ENCODE measurements at regions not wholly inside any gene's neighbourhood (a gene's known extent, or its start where the extent isn't known, plus 50 kb on each side); places are given as distances from the start of the nearest gene placed in this dataset.

DNA sequence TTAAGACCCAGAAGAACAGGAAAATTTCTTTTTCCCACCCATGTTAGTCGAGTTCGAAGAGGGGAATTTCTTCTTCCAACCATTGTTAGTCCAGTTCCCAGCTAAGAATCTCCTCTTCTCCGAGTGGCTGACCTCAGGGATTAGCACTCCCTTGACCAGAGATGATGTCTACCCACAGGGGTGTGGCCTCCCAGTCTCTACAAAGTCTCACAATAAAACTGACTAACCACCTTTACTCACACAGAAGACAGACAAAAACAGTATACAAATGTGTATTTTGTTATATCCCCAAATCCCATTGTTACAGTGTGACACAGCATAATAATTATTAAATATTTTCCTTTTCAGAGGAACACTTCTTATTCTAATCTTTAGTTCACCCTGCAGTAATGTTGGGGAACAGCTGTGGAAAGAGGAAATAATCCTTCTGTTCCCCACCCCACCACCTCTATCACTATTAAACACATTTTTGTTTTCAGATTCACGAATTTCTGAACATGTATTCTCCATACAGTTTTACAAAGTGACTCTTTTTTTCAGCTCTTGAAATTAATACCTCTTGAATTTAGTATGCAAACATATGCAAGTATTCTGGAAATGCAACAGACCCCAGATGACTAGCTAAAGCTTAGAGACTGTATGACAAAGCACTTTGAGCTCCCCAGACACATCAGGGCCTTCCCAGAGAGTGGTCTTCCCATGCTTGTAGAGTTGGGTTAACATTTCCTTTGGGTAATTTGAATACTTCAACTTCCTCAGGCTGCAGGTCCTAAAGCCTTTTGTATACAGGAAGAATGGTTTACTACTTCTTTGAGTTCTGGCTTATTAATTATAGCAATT, 62.5 kb upstream of the NFKB1 start:
- peak; percentile 69 for ATAC-seq
- intact Hi-C loops (cut with DNase I, micrococcal nuclease), result no loop called here
- no peak for DNase-seq

DNA sequence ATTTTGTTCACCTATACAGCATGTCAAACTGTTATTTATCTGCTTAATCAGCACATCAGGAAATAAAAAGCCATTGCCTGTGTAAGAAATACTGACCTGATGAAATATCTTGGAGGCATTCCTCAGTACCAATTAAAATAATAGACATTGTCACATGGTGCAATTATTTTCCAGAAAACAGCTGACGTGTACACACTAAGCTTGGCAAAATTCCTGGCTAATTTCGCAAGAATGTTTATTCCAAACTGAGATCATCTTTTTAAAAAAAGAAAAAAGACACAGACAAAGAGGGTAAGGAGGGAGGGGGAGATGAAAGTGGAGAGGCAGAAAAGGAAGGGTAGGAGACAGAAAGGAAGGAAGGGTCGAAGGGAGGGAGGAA, 61.9 kb upstream of the NFKB1 start:
- intact Hi-C loops (cut with DNase I, micrococcal nuclease), result no loop called here
- DNase-seq (no peak), ATAC-seq (no peak)

DNA sequence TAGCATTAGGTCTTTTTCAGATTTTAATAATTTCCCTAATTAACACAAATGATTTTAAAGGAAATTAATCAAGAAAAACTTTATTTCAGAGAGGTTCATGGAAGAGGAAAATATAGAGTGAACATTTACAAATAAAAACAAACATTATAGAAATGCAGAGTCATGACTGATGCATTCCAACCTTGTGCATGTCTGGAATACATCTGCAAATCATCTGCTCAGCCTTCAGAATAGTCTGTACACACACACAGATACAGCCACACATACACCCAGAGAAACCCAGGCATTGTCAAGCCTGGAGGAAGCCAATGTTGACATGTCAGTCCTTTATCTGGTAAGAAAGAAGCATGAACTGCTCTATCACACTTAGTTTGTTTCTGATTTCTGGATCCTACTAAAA, 61.3 kb upstream of the NFKB1 start:
- ATAC-seq, result no peak
- no peak for DNase-seq
- intact Hi-C loops (cut with DNase I, micrococcal nuclease), result loop anchor here in 1 of 2 donors (10.0 kb wide), 1 partner anchor 665 kb away; no protein-coding TSS in a partner anchor

GRCh38 chr4:102440498-102440897, 60.7 kb upstream of the NFKB1 start:
- intact Hi-C loops (cut with DNase I, micrococcal nuclease), result loop anchor here in 1 of 2 donors (10.0 kb wide), 1 partner anchor 664 kb away; no protein-coding TSS in a partner anchor
- ATAC-seq, result no peak
- no peak for DNase-seq

- intact Hi-C loops (cut with DNase I, micrococcal nuclease), result loop anchor here in 1 of 2 donors (10.0 kb wide), 1 partner anchor 663 kb away; no protein-coding TSS in a partner anchor
- DNase-seq (no peak), ATAC-seq (peak; percentile 93)
Measured at GRCh38 chr4:102441978-102442911, 58.9 kb upstream of the NFKB1 start.

GRCh38 chr4:102444752-102445151, 56.4 kb upstream of the NFKB1 start:
- no peak for ATAC-seq
- no peak for DNase-seq

DNA sequence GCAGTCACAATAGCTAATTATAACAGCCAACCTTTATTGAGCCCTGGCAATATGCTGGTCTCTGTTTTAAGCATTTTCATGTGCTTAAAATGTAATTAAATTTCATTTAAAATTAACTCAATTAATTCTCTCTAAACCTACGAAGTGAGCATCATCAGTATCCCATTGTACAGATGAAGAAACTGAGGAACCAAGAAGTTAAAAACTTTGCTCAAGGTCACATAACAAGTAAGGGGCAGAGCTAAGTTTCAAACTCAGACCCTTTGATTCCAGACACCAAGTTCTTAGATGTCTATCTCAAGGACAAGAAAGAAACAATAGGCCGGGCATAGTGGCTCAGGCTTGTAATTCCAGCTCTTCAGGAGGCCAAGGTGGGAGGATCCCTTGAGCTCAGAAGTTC, 55.9 kb upstream of the NFKB1 start:
- DNase-seq, result no peak
- intact Hi-C loops (cut with DNase I, micrococcal nuclease), result loop anchor here in 1 of 2 donors (10.0 kb wide), 1 partner anchor 660 kb away; no protein-coding TSS in a partner anchor

More at GRCh38 chr4:102444752-102445151, 56.4 kb upstream of the NFKB1 start:
- intact Hi-C loops (cut with DNase I, micrococcal nuclease), result loop anchor here in 1 of 2 donors (10.0 kb wide), 1 partner anchor 660 kb away; no protein-coding TSS in a partner anchor

GRCh38 chr4:102447413-102447812, 53.7 kb upstream of the NFKB1 start:
- ATAC-seq, result no peak
- intact Hi-C loops (cut with DNase I, micrococcal nuclease), result loop anchor here in 1 of 2 donors (10.0 kb wide), 1 partner anchor 657 kb away; no protein-coding TSS in a partner anchor
- DNase-seq, result no peak

More for the DNA sequence above, 55.9 kb upstream of the NFKB1 start:
- ATAC-seq, result no peak

- peak in 1 of 2 donors; percentile 24 for DNase-seq
- intact Hi-C loops (cut with DNase I, micrococcal nuclease), result loop anchor here in 1 of 2 donors (10.0 kb wide), 2 partner anchors 165 to 655 kb away; no protein-coding TSS in a partner anchor
- peak; percentile 91 for ATAC-seq
Measured at GRCh38 chr4:102449751-102450352, 51.3 kb upstream of the NFKB1 start.

DNA sequence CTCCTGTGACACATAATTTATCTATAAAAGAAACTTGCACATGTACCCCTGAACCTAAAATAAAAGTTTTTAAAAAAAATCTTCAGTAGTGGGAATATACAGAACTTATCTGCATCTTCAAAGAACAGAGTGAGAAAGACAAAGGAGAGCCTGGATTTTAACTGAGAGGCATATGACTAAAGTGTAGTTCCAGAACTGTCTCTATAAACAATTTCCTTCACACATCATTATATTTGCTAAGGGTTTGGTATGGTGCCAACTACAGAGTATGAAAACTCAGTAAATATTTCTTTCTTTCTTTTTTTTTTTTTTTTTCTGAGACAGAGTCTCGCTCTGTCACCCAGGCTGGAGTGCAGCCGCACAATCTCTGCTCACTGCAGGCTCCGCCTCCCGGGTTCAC, 49.9 kb upstream of the NFKB1 start:
- intact Hi-C loops (cut with DNase I, micrococcal nuclease), result loop anchor here in 1 of 2 donors (10.0 kb wide), 1 partner anchor 164 kb away; no protein-coding TSS in a partner anchor
- DNase-seq (no peak), ATAC-seq (no peak)

All from left colon (tissue), 2 donors.